Activated T-helper 1 cell treated with anti-CD3 and anti-CD28 coated beads, Interleukin-12 subunit alpha, Interleukin-12 subunit beta, Interleukin-2, Interleukin-4 antibody, amounts not matched to agents 30 ng/mL and 10 ng/mL and 1 ng/mL, durations not matched to agents 14 hours and 24 hours and 36 hours (primary cell): ENCODE measurements at regions not wholly inside any gene's neighbourhood (a gene's known extent, or its start where the extent isn't known, plus 50 kb on each side); places are given as distances from the start of the nearest gene placed in this dataset.

Source experiments
- DNase-seq: peaks from one replicate; pipeline ENCODE4 v3.0.0; 2021; ENCODE audit warnings: low spot score
- H3K27ac Mint-ChIP-seq: one replicate; pipeline ENCODE4 v1.8.0; 2021; ENCODE audit warnings: mild to moderate bottlenecking, mixed read lengths
- H3K27me3 Mint-ChIP-seq: one replicate; pipeline ENCODE4 v1.8.0; 2022; ENCODE audit warnings: mild to moderate bottlenecking, moderate library complexity, mixed read lengths; ENCODE audit not compliant: insufficient read depth
- H3K36me3 Mint-ChIP-seq: one replicate; pipeline ENCODE4 v1.8.0; 2021; ENCODE audit warnings: low read depth, mixed read lengths
- H3K4me1 Mint-ChIP-seq: one replicate; pipeline ENCODE4 v1.8.0; 2021; ENCODE audit warnings: low read depth, mixed read lengths
- H3K4me3 Mint-ChIP-seq: one replicate; pipeline ENCODE4 v1.8.0; 2021; ENCODE audit warnings: mild to moderate bottlenecking, moderate library complexity, mixed read lengths
- H3K9me3 Mint-ChIP-seq: one replicate; pipeline ENCODE4 v1.8.0; 2021; ENCODE audit warnings: mixed read lengths
- intact Hi-C: fragments of 100-400 bp; cut with micrococcal nuclease; formaldehyde crosslinking; loops from one replicate; pipeline ENCODE4 v1.15.1; 2024

GRCh38 chr5:39521098-39521860 is 96.5 kb upstream of the DAB2 start:
- no peaks in the 10 kb centered on the region for H3K36me3 Mint-ChIP-seq
- H3K4me3 Mint-ChIP-seq, result no peak overlapping the region
- intact Hi-C loops, result no loop called here
- no peaks in the 10 kb centered on the region for H3K4me1 Mint-ChIP-seq
- DNase-seq, result no peak
- H3K9me3 Mint-ChIP-seq, result no peaks in the 10 kb centered on the region
- H3K27ac Mint-ChIP-seq, result no peak overlapping the region
- H3K27me3 Mint-ChIP-seq, result no peaks in the 10 kb centered on the region

GRCh38 chr5:39520232-39520572 is 95.4 kb upstream of the DAB2 start:
- no peak overlapping the region for H3K27ac Mint-ChIP-seq
- H3K4me3 Mint-ChIP-seq, result no peak overlapping the region
- H3K36me3 Mint-ChIP-seq, result no peaks in the 10 kb centered on the region
- no peak for DNase-seq
- H3K4me1 Mint-ChIP-seq, result no peaks in the 10 kb centered on the region
- no peaks in the 10 kb centered on the region for H3K9me3 Mint-ChIP-seq
- no peaks in the 10 kb centered on the region for H3K27me3 Mint-ChIP-seq
- intact Hi-C loops, result no loop called here

GRCh38 chr5:39519566-39520231 is 94.9 kb upstream of the DAB2 start:
- H3K27me3 Mint-ChIP-seq, result no peaks in the 10 kb centered on the region
- no peaks in the 10 kb centered on the region for H3K36me3 Mint-ChIP-seq
- no peak overlapping the region for H3K27ac Mint-ChIP-seq
- intact Hi-C loops, result no loop called here
- no peaks in the 10 kb centered on the region for H3K9me3 Mint-ChIP-seq
- H3K4me1 Mint-ChIP-seq, result no peaks in the 10 kb centered on the region
- no peak overlapping the region for H3K4me3 Mint-ChIP-seq
- no peak for DNase-seq

- intact Hi-C loops, result no loop called here
- H3K9me3 Mint-ChIP-seq, result no peaks in the 10 kb centered on the region
- no peak for DNase-seq
- H3K4me3 Mint-ChIP-seq, result no peak overlapping the region
- H3K27me3 Mint-ChIP-seq, result no peaks in the 10 kb centered on the region
- no peak overlapping the region for H3K27ac Mint-ChIP-seq
- no peaks in the 10 kb centered on the region for H3K36me3 Mint-ChIP-seq
- H3K4me1 Mint-ChIP-seq, result no peaks in the 10 kb centered on the region
These were observed 94.3 kb upstream of the DAB2 start for GRCh38 chr5:39519079-39519478.

- Mint-ChIP-seq H3K27ac (no peak overlapping the region), H3K36me3 (no peaks in the 10 kb centered on the region), H3K9me3 (no peaks in the 10 kb centered on the region), H3K27me3 (no peaks in the 10 kb centered on the region), H3K4me3 (no peak overlapping the region), H3K4me1 (no peaks in the 10 kb centered on the region)
- no peak for DNase-seq
- intact Hi-C loops, result no loop called here
These were observed 93.7 kb upstream of the DAB2 start for GRCh38 chr5:39518516-39518915.

- DNase-seq, result no peak
- Mint-ChIP-seq H3K36me3 (no peaks in the 10 kb centered on the region), H3K27ac (no peak overlapping the region), H3K4me1 (no peaks in the 10 kb centered on the region), H3K4me3 (no peak overlapping the region), H3K9me3 (no peaks in the 10 kb centered on the region), H3K27me3 (peaks cover 2% of the 10 kb centered on the region)
- intact Hi-C loops, result no loop called here
These were observed 93.0 kb upstream of the DAB2 start for GRCh38 chr5:39517800-39518199.

GRCh38 chr5:39515881-39516280 is 91.1 kb upstream of the DAB2 start:
- H3K9me3 Mint-ChIP-seq, result no peaks in the 10 kb centered on the region
- no peak for DNase-seq
- no peaks in the 10 kb centered on the region for H3K36me3 Mint-ChIP-seq
- intact Hi-C loops, result no loop called here
- no peak overlapping the region for H3K27ac Mint-ChIP-seq
- H3K27me3 Mint-ChIP-seq, result peaks cover 2% of the 10 kb centered on the region
- H3K4me1 Mint-ChIP-seq, result no peaks in the 10 kb centered on the region
- H3K4me3 Mint-ChIP-seq, result no peak overlapping the region

- intact Hi-C loops, result no loop called here
- peaks cover 4% of the 10 kb centered on the region for H3K27me3 Mint-ChIP-seq
- no peaks in the 10 kb centered on the region for H3K9me3 Mint-ChIP-seq
These were observed 88.5 kb upstream of the DAB2 start for GRCh38 chr5:39513236-39513635.

GRCh38 chr5:39506211-39506610 is 81.4 kb upstream of the DAB2 start:
- Mint-ChIP-seq H3K4me1 (no peaks in the 10 kb centered on the region), H3K27me3 (peaks cover 6% of the 10 kb centered on the region), H3K27ac (no peak overlapping the region), H3K4me3 (no peak overlapping the region), H3K9me3 (no peaks in the 10 kb centered on the region), H3K36me3 (no peaks in the 10 kb centered on the region)
- intact Hi-C loops, result no loop called here
- DNase-seq, result no peak

More at GRCh38 chr5:39513236-39513635, 88.5 kb upstream of the DAB2 start:
- H3K27ac Mint-ChIP-seq, result no peak overlapping the region
- H3K4me1 Mint-ChIP-seq, result no peaks in the 10 kb centered on the region
- no peak for DNase-seq
- H3K4me3 Mint-ChIP-seq, result no peak overlapping the region
- no peaks in the 10 kb centered on the region for H3K36me3 Mint-ChIP-seq

- DNase-seq, result no peak
- intact Hi-C loops, result no loop called here
- H3K36me3 Mint-ChIP-seq, result no peaks in the 10 kb centered on the region
- H3K27ac Mint-ChIP-seq, result no peak overlapping the region
- peaks cover 6% of the 10 kb centered on the region for H3K27me3 Mint-ChIP-seq
- H3K4me3 Mint-ChIP-seq, result no peak overlapping the region
- no peaks in the 10 kb centered on the region for H3K9me3 Mint-ChIP-seq
- H3K4me1 Mint-ChIP-seq, result no peaks in the 10 kb centered on the region
These were observed 81.0 kb upstream of the DAB2 start for GRCh38 chr5:39505791-39506190.

GRCh38 chr5:39505363-39505762 is 80.6 kb upstream of the DAB2 start:
- Mint-ChIP-seq H3K4me3 (no peak overlapping the region), H3K27me3 (peaks cover 6% of the 10 kb centered on the region)

GRCh38 chr5:39503155-39503554 is 78.4 kb upstream of the DAB2 start:
- no peak for DNase-seq
- H3K4me1 Mint-ChIP-seq, result no peaks in the 10 kb centered on the region
- H3K9me3 Mint-ChIP-seq, result no peaks in the 10 kb centered on the region
- H3K36me3 Mint-ChIP-seq, result no peaks in the 10 kb centered on the region
- intact Hi-C loops, result no loop called here
- H3K27ac Mint-ChIP-seq, result no peak overlapping the region
- peaks cover 4% of the 10 kb centered on the region for H3K27me3 Mint-ChIP-seq
- H3K4me3 Mint-ChIP-seq, result no peak overlapping the region

More at GRCh38 chr5:39505363-39505762, 80.6 kb upstream of the DAB2 start:
- Mint-ChIP-seq H3K36me3 (no peaks in the 10 kb centered on the region), H3K4me1 (no peaks in the 10 kb centered on the region), H3K9me3 (no peaks in the 10 kb centered on the region), H3K27ac (no peak overlapping the region)
- DNase-seq, result no peak
- intact Hi-C loops, result no loop called here

- intact Hi-C loops, result no loop called here
- no peak overlapping the region for H3K27ac Mint-ChIP-seq
- no peak overlapping the region for H3K4me3 Mint-ChIP-seq
- H3K4me1 Mint-ChIP-seq, result no peaks in the 10 kb centered on the region
- no peak for DNase-seq
- no peaks in the 10 kb centered on the region for H3K9me3 Mint-ChIP-seq
- H3K27me3 Mint-ChIP-seq, result peaks cover 1% of the 10 kb centered on the region
- H3K36me3 Mint-ChIP-seq, result no peaks in the 10 kb centered on the region
These were observed 77.9 kb upstream of the DAB2 start for GRCh38 chr5:39502704-39503103.
